ENCODE measurements at regions not wholly inside any gene's neighbourhood (a gene's known extent, or its start where the extent isn't known, plus 50 kb on each side); places are given as distances from the start of the nearest gene placed in this dataset.
"Not testable (repeated sequence)": the region's sequence is repeated elsewhere in the genome, so short reads cannot be mapped to it uniquely, and the experiment has no call there.

- Histone ChIP-seq H3K9me3 (ENCODE audit: control insufficient read depth, insufficient read depth, low read length) (no peaks in the 10 kb centered on the region; the same call in 1 of the 2 replicates), H3K27ac (ENCODE audit: low read depth, low read length) (no peak overlapping the region), H3K27me3 (ENCODE audit: control insufficient read depth, insufficient read depth, low read length) (no peaks in the 10 kb centered on the region), H3K4me3 (ENCODE audit: low read depth, low read length) (no peak overlapping the region)
- ChIA-PET POLR2A (no interaction called here), CTCF (no interaction called here)
- TF ChIP-seq, protein P1, sequence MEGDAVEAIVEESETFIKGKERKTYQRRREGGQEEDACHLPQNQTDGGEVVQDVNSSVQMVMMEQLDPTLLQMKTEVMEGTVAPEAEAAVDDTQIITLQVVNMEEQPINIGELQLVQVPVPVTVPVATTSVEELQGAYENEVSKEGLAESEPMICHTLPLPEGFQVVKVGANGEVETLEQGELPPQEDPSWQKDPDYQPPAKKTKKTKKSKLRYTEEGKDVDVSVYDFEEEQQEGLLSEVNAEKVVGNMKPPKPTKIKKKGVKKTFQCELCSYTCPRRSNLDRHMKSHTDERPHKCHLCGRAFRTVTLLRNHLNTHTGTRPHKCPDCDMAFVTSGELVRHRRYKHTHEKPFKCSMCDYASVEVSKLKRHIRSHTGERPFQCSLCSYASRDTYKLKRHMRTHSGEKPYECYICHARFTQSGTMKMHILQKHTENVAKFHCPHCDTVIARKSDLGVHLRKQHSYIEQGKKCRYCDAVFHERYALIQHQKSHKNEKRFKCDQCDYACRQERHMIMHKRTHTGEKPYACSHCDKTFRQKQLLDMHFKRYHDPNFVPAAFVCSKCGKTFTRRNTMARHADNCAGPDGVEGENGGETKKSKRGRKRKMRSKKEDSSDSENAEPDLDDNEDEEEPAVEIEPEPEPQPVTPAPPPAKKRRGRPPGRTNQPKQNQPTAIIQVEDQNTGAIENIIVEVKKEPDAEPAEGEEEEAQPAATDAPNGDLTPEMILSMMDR (IDR thresholded peaks at IDR 0.05; ENCODE audit: low read depth, low read length): no peak
- no peak for DNase-seq (ENCODE audit: low read depth, low spot score)
Measured at GRCh38 chr6:76835695-76836094, 627.6 kb downstream of the HTR1B start.

GRCh38 chr6:76835293-76835692 lies 628.0 kb downstream of the HTR1B start:
- Histone ChIP-seq H3K4me3 (ENCODE audit: low read depth, low read length) (no peak overlapping the region), H3K27me3 (ENCODE audit: control insufficient read depth, insufficient read depth, low read length) (no peaks in the 10 kb centered on the region), H3K9me3 (ENCODE audit: control insufficient read depth, insufficient read depth, low read length) (no peaks in the 10 kb centered on the region; the same call in 1 of the 2 replicates), H3K27ac (ENCODE audit: low read depth, low read length) (no peak overlapping the region)
- ChIA-PET CTCF (no interaction called here), POLR2A (no interaction called here)
- TF ChIP-seq, protein P1 (IDR thresholded peaks at IDR 0.05; ENCODE audit: low read depth, low read length): no peak
- DNase-seq (ENCODE audit: low read depth, low spot score): no peak

GRCh38 chr6:76834399-76834798 lies 628.9 kb downstream of the HTR1B start:
- no peaks in the 10 kb centered on the region for H3K27me3 ChIP-seq (ENCODE audit: control insufficient read depth, insufficient read depth, low read length)
- TF ChIP-seq, protein P1 (IDR thresholded peaks at IDR 0.05; ENCODE audit: low read depth, low read length): no peak
- POLR2A ChIA-PET: no interaction called here

DNA sequence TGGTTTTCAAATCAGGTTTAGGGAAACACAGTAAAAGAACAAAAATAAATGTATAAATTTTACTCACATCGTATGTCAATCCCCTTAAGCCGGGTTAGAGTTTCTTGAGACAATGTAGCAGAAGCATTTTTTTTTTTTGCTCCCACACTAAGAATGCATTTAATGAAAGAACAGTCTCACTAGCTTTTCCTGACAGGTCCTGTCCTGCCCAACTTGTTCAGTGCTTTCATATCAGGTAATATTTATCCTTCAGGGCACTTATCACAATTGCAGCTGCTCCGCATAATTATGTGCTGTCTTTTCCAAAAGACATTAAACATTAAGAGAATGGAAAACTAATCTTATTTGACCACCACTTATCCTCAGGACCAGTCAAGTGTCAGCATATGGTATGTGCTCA lies 632.0 kb downstream of the HTR1B start:
- DNase-seq (ENCODE audit: low read depth, low spot score): no peak
- H3K27ac ChIP-seq (ENCODE audit: low read depth, low read length): no peak overlapping the region
- H3K27me3 ChIP-seq (ENCODE audit: control insufficient read depth, insufficient read depth, low read length): no peaks in the 10 kb centered on the region
- no peaks in the 10 kb centered on the region for H3K9me3 ChIP-seq (ENCODE audit: control insufficient read depth, insufficient read depth, low read length)
- H3K4me3 ChIP-seq (ENCODE audit: low read depth, low read length): no peak overlapping the region
- ChIA-PET POLR2A (no interaction called here), CTCF (no interaction called here)
- TF ChIP-seq, protein P1 (IDR thresholded peaks at IDR 0.05; ENCODE audit: low read depth, low read length): no peak

More at GRCh38 chr6:76834399-76834798, 628.9 kb downstream of the HTR1B start:
- CTCF ChIA-PET: no interaction called here
- no peak for DNase-seq (ENCODE audit: low read depth, low spot score)
- no peaks in the 10 kb centered on the region; the same call in 1 of the 2 replicates for H3K9me3 ChIP-seq (ENCODE audit: control insufficient read depth, insufficient read depth, low read length)
- H3K4me3 ChIP-seq (ENCODE audit: low read depth, low read length): no peak overlapping the region
- no peak overlapping the region for H3K27ac ChIP-seq (ENCODE audit: low read depth, low read length)

- H3K9me3 ChIP-seq (ENCODE audit: control insufficient read depth, insufficient read depth, low read length); H3K27ac ChIP-seq (ENCODE audit: low read depth, low read length); CTCF ChIA-PET; H3K27me3 ChIP-seq (ENCODE audit: control insufficient read depth, insufficient read depth, low read length); H3K4me3 ChIP-seq (ENCODE audit: low read depth, low read length); DNase-seq (ENCODE audit: low read depth, low spot score): not testable (repeated sequence)
- POLR2A ChIA-PET: interaction anchor here (0.6 kb wide), 1 partner anchor 16 kb away, joined by 4 read pairs; no protein-coding TSS in a partner anchor
Measured at GRCh38 chr6:76823578-76823977, 639.7 kb downstream of the HTR1B start.

GRCh38 chr6:76818451-76818850 lies 644.8 kb downstream of the HTR1B start:
- DNase-seq (ENCODE audit: low read depth, low spot score): no peak
- POLR2A ChIA-PET: no interaction called here
- H3K27me3 ChIP-seq (ENCODE audit: control insufficient read depth, insufficient read depth, low read length): no peaks in the 10 kb centered on the region

More at GRCh38 chr6:76818451-76818850, 644.8 kb downstream of the HTR1B start:
- H3K27ac ChIP-seq (ENCODE audit: low read depth, low read length): no peak overlapping the region
- CTCF ChIA-PET: no interaction called here
- H3K9me3 ChIP-seq (ENCODE audit: control insufficient read depth, insufficient read depth, low read length): peaks cover 19% of the 10 kb centered on the region
- TF ChIP-seq, protein P1 (IDR thresholded peaks at IDR 0.05; ENCODE audit: low read depth, low read length): no peak
- H3K4me3 ChIP-seq (ENCODE audit: low read depth, low read length): no peak overlapping the region
